ENCODE measurements at regions not wholly inside any gene's neighbourhood (a gene's known extent, or its start where the extent isn't known, plus 50 kb on each side); places are given as distances from the start of the nearest gene placed in this dataset.

- H3K27me3 ChIP-seq (ENCODE audit: control insufficient read depth, insufficient read depth, low read length): no peaks in the 10 kb centered on the region
- TF ChIP-seq, protein P1, sequence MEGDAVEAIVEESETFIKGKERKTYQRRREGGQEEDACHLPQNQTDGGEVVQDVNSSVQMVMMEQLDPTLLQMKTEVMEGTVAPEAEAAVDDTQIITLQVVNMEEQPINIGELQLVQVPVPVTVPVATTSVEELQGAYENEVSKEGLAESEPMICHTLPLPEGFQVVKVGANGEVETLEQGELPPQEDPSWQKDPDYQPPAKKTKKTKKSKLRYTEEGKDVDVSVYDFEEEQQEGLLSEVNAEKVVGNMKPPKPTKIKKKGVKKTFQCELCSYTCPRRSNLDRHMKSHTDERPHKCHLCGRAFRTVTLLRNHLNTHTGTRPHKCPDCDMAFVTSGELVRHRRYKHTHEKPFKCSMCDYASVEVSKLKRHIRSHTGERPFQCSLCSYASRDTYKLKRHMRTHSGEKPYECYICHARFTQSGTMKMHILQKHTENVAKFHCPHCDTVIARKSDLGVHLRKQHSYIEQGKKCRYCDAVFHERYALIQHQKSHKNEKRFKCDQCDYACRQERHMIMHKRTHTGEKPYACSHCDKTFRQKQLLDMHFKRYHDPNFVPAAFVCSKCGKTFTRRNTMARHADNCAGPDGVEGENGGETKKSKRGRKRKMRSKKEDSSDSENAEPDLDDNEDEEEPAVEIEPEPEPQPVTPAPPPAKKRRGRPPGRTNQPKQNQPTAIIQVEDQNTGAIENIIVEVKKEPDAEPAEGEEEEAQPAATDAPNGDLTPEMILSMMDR (IDR thresholded peaks at IDR 0.05; ENCODE audit: insufficient read depth, low read length, poor library complexity, severe bottlenecking): no peak
Measured at GRCh38 chr18:25866331-25866730, 224.1 kb downstream of the SS18 start.

DNA sequence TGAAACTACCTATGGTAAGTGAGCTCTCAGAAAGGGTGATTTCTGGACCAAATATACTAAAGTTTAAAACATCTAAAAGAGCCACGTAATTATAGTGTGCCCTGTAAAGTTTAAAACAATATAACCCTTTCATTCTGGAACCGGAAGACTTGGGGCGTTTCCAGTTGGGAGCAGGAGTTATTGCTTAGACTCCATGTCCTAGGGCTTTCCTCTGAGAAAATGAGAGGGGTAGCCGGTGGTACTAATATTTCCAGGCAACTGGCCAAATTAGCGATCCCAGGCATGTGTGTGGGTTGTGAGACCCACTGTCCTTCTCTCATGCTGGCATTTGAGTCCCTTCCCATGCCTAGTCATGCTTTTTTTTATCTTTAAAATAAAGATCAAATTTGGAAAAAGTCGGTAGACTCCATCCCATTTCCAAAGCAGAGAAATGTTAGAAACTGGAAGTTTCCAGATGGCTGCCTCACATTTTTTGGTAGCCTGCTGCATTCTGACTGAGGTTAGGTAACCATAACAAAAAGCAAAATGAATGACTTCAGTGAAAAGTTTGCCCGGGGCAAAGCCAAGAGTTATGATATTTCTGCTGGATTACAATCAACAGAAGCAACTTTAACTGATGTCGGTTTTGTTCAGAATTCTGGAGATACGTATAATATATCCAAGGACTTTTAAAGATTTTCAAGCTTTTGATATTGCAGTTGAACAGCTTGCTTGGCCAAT lies 227.4 kb downstream of the SS18 start:
- H3K36me3 ChIP-seq (ENCODE audit: control insufficient read depth, insufficient read depth, low read length): no peaks in the 10 kb centered on the region
- DNase-seq (ENCODE audit: low read depth): no peak
- H3K27me3 ChIP-seq (ENCODE audit: control insufficient read depth, insufficient read depth, low read length): no peaks in the 10 kb centered on the region
- TF ChIP-seq, protein P1 (IDR thresholded peaks at IDR 0.05; ENCODE audit: insufficient read depth, low read length, poor library complexity, severe bottlenecking): no peak
- H3K4me3 ChIP-seq (ENCODE audit: low read depth, low read length): no peak overlapping the region

More at GRCh38 chr18:25866331-25866730, 224.1 kb downstream of the SS18 start:
- no peak overlapping the region for H3K4me3 ChIP-seq (ENCODE audit: low read depth, low read length)
- DNase-seq (ENCODE audit: low read depth): no peak
- no peaks in the 10 kb centered on the region for H3K36me3 ChIP-seq (ENCODE audit: control insufficient read depth, insufficient read depth, low read length)

GRCh38 chr18:25853691-25854433 lies 236.6 kb downstream of the SS18 start:
- Histone ChIP-seq H3K36me3 (ENCODE audit: control insufficient read depth, insufficient read depth, low read length) (no peaks in the 10 kb centered on the region), H3K4me3 (ENCODE audit: low read depth, low read length) (no peak overlapping the region), H3K27me3 (ENCODE audit: control insufficient read depth, insufficient read depth, low read length) (no peaks in the 10 kb centered on the region)
- TF ChIP-seq, protein P1 (IDR thresholded peaks at IDR 0.05; ENCODE audit: insufficient read depth, low read length, poor library complexity, severe bottlenecking): no peak
- no peak for DNase-seq (ENCODE audit: low read depth)

DNA sequence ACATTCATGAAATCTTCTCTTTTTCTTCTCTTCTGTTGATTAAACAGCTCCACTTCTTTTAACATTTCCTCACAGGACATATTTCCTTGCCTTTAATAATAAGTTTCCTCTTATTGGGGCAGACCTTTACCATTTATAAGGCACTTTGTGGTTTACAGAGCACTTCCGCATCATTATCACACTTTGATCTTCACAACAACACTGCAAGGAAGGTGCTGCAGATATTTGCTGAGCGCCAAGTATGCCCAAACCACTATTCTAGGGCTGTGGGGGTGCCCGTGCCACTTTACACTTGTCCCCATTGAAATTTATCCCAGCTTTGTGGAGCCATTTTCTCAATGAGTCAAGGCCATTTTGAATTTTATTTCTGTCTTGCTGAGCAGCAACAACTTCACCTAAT lies 246.6 kb downstream of the SS18 start:
- TF ChIP-seq, protein P1 (IDR thresholded peaks at IDR 0.05; ENCODE audit: insufficient read depth, low read length, poor library complexity, severe bottlenecking): no peak
- no peaks in the 10 kb centered on the region for H3K36me3 ChIP-seq (ENCODE audit: control insufficient read depth, insufficient read depth, low read length)
- H3K4me3 ChIP-seq (ENCODE audit: low read depth, low read length): no peak overlapping the region

DNA sequence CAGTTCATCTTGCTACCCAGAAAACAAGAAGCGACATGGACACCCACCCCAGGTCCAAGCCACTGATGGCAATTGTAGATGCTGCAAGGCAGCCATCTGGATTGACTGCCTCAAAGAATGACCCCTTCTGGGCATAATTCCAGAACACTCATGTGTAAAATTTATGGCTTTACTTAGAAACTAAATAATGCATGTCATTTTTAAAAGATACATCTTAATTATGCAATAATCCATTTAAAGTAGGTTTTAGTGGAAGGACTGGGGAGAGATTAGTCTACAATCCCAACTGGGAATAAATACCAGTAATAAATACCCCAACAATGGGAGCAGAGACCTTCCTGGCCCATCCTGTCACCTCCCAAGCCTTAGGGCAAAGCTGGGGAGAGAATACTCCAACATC lies 247.7 kb downstream of the SS18 start:
- Histone ChIP-seq H3K27me3 (ENCODE audit: control insufficient read depth, insufficient read depth, low read length) (no peaks in the 10 kb centered on the region), H3K4me3 (ENCODE audit: low read depth, low read length) (no peak overlapping the region), H3K36me3 (ENCODE audit: control insufficient read depth, insufficient read depth, low read length) (no peaks in the 10 kb centered on the region)
- no peak for DNase-seq (ENCODE audit: low read depth)
- TF ChIP-seq, protein P1 (IDR thresholded peaks at IDR 0.05; ENCODE audit: insufficient read depth, low read length, poor library complexity, severe bottlenecking): no peak

More for the DNA sequence above, 246.6 kb downstream of the SS18 start:
- H3K27me3 ChIP-seq (ENCODE audit: control insufficient read depth, insufficient read depth, low read length): no peaks in the 10 kb centered on the region
- no peak for DNase-seq (ENCODE audit: low read depth)
